T-cell (primary cell): ENCODE measurements at regions not wholly inside any gene's neighbourhood (a gene's known extent, or its start where the extent isn't known, plus 50 kb on each side); places are given as distances from the start of the nearest gene placed in this dataset.

Source experiments
- ATAC-seq, 4 experiments: fragments of 200-7000 bp in 3 of 4; fragments of 150-1000 bp in 1 of 4; cut with Tn5 transposase; replicated peaks in 1 of 4; 1 replicate in 3 of 4; 2 replicates in 1 of 4; pipeline ENCODE4 v1.10.0; 2021; ENCODE audit warnings: moderate library complexity in 3 of 4, mild to moderate bottlenecking in 2 of 4, moderate number of reproducible peaks in 1 of 4
- CTCF ChIA-PET, 2 donors: fragments of 300-600 bp; sonication (Branson Sonifier 250); formaldehyde crosslinking; loops; one replicate each; lab custom pipeline; 2022; ENCODE audit warnings: antibody characterized with exemption in 2 of 2; lab: Charles Lee
- POLR2A ChIA-PET, 2 donors: fragments of 300-600 bp; sonication (Branson Sonifier 250); formaldehyde crosslinking; loops; one replicate each; lab custom pipeline; 2022; ENCODE audit warnings: antibody characterized with exemption in 2 of 2; lab: Charles Lee
- DNase-seq, 35 experiments: peaks; one replicate each; pipeline versions ENCODE4 v3.0.0 to v3.0.0-alpha.2; 2013 to 2023
- H3K27ac ChIP-seq: one replicate; pipeline ENCODE4 v1.5.1; 2013; ENCODE audit warnings: low read length
- H3K27me3 ChIP-seq, 2 experiments: replicated peaks in 1 of 2; 1 replicate in 1 of 2; 2 replicates in 1 of 2; pipeline versions ENCODE4 v1.6.1 to v1.7.0; 2013; ENCODE audit warnings: low read length in 1 of 2, mixed read lengths in 1 of 2; ENCODE audit not compliant: control insufficient read depth in 2 of 2, insufficient read depth in 2 of 2; ENCODE audit errors: extremely low read depth in 1 of 2
- H3K36me3 ChIP-seq, 2 donors: 1 replicate in 1 of 2; 2 replicates in 1 of 2; pipeline versions ENCODE4 v1.6.1 to v1.7.0; 2013; ENCODE audit warnings: low read length in 1 of 2; ENCODE audit not compliant: control insufficient read depth in 2 of 2, insufficient read depth in 1 of 2; ENCODE audit errors: extremely low read depth in 1 of 2
- H3K4me1 ChIP-seq, 2 experiments: 1 replicate in 1 of 2; 2 replicates in 1 of 2; pipeline versions ENCODE4 v1.6.1 to v1.7.0; 2013; ENCODE audit warnings: low read length in 2 of 2, mixed read lengths in 1 of 2; ENCODE audit not compliant: insufficient read depth in 2 of 2, control insufficient read depth in 1 of 2; ENCODE audit errors: extremely low read depth in 1 of 2
- H3K4me3 ChIP-seq, 2 donors: 1 replicate in 1 of 2; 2 replicates in 1 of 2; pipeline versions ENCODE4 v1.5.1 to v1.7.0; 2013; ENCODE audit warnings: mild to moderate bottlenecking in 2 of 2, low read length in 1 of 2, moderate library complexity in 1 of 2; ENCODE audit not compliant: control insufficient read depth in 1 of 2; ENCODE audit errors: extremely low read depth in 1 of 2
- H3K9me3 ChIP-seq: 2 replicates; pipeline ENCODE4 v1.7.0; 2013
- H3K27ac Mint-ChIP-seq, 2 donors: one replicate each; pipeline ENCODE4 v1.8.0; 2020 to 2021; ENCODE audit warnings: mild to moderate bottlenecking in 2 of 2, mixed read lengths in 2 of 2
- H3K27me3 Mint-ChIP-seq, 2 donors: one replicate each; pipeline ENCODE4 v1.8.0; 2021 to 2022; ENCODE audit warnings: mixed read lengths in 2 of 2
- H3K36me3 Mint-ChIP-seq: one replicate; pipeline ENCODE4 v1.8.0; 2021; ENCODE audit warnings: mixed read lengths
- H3K4me1 Mint-ChIP-seq, 3 donors: one replicate each; pipeline ENCODE4 v1.8.0; 2020 to 2022; ENCODE audit warnings: mixed read lengths in 3 of 3, mild to moderate bottlenecking in 1 of 3
- H3K4me3 Mint-ChIP-seq, 3 donors: one replicate each; pipeline ENCODE4 v1.8.0; 2020 to 2022; ENCODE audit warnings: mild to moderate bottlenecking in 3 of 3, mixed read lengths in 3 of 3, moderate library complexity in 3 of 3
- H3K9me3 Mint-ChIP-seq, 3 donors: one replicate each; pipeline ENCODE4 v1.8.0; 2020 to 2022; ENCODE audit warnings: mixed read lengths in 3 of 3
- WGBS: methylation state at CpG from one replicate; pipeline ENCODE4 v1.1.5; 2013; ENCODE audit warnings: missing lambda C conversion rate; ENCODE audit not compliant: insufficient coverage; 5-methylcytosine and 5-hydroxymethylcytosine counted together

DNA sequence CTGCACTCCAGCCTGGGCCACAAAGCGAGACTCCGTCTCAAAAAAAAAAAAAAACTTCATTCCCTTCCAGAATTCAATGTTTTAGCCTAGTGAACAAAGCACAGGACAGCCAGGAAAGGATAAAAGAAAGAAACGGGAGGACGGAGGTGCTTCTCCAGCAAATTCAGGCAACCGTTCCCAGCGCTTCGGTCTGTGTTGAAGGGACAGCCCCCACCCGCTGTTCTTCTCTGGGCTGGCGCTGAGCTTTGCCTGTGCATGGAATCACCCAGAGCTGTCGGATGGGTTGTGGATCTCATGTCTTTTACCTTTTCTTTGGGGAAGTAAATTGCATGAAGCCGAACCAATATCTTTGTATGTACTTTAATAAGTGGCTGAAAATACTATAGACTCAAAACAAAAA, 248.4 kb upstream of the IRX2 start:
- WGBS, result 84% methylated on average over 7 of the region's 11 CpGs

DNA sequence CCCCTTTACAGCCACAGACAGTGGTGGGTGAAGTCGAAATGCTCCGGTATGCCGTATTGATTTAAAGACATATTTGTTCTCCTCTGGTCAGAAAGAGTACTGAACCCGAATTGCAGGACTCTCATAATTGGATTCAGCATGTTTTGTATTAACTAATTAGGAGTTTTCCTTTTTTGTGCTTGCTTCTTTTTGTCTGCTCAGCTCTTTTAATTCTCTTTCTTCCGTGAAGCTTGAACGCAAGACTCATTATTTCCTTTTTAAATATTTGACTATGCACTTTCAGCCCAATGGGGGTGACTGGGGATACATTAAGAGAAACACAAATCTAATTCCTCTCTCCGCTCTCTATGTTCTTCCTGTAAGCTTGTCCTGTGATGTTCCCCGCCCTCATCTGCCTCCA, 246.6 kb upstream of the IRX2 start:
- no peaks in the 10 kb centered on the region for H3K4me1 Mint-ChIP-seq
- no peaks in the 10 kb centered on the region for H3K27me3 Mint-ChIP-seq
- Histone ChIP-seq H3K36me3 (no peaks in the 10 kb centered on the region), H3K27ac (no peak overlapping the region), H3K27me3 (no peaks in the 10 kb centered on the region), H3K4me3 (no peak overlapping the region), H3K4me1 (no peaks in the 10 kb centered on the region), H3K9me3 (no peaks in the 10 kb centered on the region)
- H3K36me3 Mint-ChIP-seq, result no peaks in the 10 kb centered on the region
- CTCF ChIA-PET, result no interaction called here
- POLR2A ChIA-PET, result no interaction called here
- peaks cover 4 to 23% (median 15%) of the 10 kb centered on the region in 3 donors for H3K9me3 Mint-ChIP-seq
- ATAC-seq (no peak), DNase-seq (no peak)
- H3K27ac Mint-ChIP-seq, result no peak overlapping the region
- WGBS, result 91% methylated on average over 4 of the region's 8 CpGs
- no peak overlapping the region for H3K4me3 Mint-ChIP-seq

More for the DNA sequence above, 248.4 kb upstream of the IRX2 start:
- Mint-ChIP-seq H3K27me3 (no peaks in the 10 kb centered on the region), H3K9me3 (peaks cover 0 to 20% (median 11%) of the 10 kb centered on the region in 3 donors), H3K27ac (no peak overlapping the region), H3K4me3 (no peak overlapping the region), H3K36me3 (no peaks in the 10 kb centered on the region), H3K4me1 (no peaks in the 10 kb centered on the region)
- DNase-seq (no peak), ATAC-seq (no peak)
- CTCF ChIA-PET, result no interaction called here
- no peak overlapping the region for H3K27ac ChIP-seq
- no peaks in the 10 kb centered on the region for H3K36me3 ChIP-seq
- no peak overlapping the region for H3K4me3 ChIP-seq
- H3K4me1 ChIP-seq, result no peaks in the 10 kb centered on the region
- no peaks in the 10 kb centered on the region for H3K9me3 ChIP-seq
- POLR2A ChIA-PET, result no interaction called here
- no peaks in the 10 kb centered on the region for H3K27me3 ChIP-seq

DNA sequence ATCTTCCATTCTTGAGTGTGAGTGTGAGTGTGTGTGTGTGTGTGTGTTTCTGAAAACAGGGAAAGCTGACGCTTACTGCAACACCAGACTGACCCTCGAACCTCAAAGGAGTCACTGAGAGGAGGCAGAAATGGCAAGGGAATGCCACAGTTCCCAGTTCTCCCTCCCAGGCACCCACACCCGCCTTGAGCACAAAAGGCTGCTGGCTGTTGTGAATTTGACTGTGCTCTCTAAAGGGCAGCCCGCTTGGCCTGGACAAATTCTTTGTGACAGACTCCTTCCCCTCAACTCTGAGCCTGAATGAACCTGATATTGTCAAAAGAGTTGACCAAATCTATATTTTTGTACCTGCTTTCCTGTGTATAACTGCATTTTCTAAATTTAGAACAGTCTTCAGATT, 245.7 kb upstream of the IRX2 start:
- Mint-ChIP-seq H3K4me3 (no peak overlapping the region), H3K9me3 (peaks cover 4 to 21% (median 10%) of the 10 kb centered on the region in 3 donors), H3K36me3 (no peaks in the 10 kb centered on the region), H3K4me1 (no peaks in the 10 kb centered on the region), H3K27me3 (no peaks in the 10 kb centered on the region), H3K27ac (no peak overlapping the region)
- H3K9me3 ChIP-seq, result no peaks in the 10 kb centered on the region
- H3K36me3 ChIP-seq, result no peaks in the 10 kb centered on the region
- ATAC-seq, result no peak
- ChIA-PET POLR2A (no interaction called here), CTCF (no interaction called here)
- no peaks in the 10 kb centered on the region for H3K4me1 ChIP-seq
- H3K27me3 ChIP-seq, result no peaks in the 10 kb centered on the region
- H3K27ac ChIP-seq, result no peak overlapping the region
- DNase-seq, result no peak
- no peak overlapping the region for H3K4me3 ChIP-seq
- 83% methylated on average over 1 of the region's 4 CpGs for WGBS

DNA sequence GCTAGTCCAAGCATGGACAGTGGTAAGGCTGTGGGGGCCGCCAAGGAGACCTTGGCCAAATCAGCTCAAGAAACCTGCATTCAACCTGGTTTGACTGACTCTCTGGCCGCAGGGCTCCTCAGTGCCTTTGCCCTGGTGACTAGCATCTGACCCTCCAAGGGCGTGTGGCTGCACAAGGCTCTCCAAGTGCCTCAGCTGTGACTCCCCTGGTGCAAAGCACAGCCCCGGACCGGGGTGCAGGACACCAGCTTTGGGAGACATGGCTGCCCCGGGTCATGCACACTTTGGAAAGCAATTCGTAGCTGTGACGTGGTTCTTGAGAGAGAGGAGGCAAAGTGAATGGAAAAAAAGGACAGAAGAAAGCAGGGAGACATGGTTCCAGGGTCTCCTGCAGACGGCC, 245.2 kb upstream of the IRX2 start:
- WGBS, result 66% methylated on average over 8 of the region's 9 CpGs
- CTCF ChIA-PET, result no interaction called here

DNA sequence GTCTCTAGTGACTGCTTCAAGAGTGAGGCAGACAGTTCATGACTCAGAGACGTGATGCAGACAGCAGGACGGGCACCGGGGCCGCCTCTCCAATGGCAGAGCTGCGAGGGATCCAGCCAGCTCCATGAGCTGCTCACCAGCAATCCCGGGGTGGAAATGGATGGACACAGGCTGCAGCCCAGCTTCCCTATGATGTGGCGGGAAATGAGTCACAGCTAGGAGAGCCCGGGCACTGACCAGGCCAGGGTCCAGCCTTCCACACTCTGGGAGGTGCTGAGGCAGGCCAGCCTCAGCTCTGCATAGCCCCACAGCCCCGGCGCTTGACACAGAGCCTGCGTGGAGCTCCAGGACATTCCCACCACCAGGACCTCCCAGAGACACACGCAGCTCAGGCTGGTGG, 244.8 kb upstream of the IRX2 start:
- Histone ChIP-seq H3K9me3 (no peaks in the 10 kb centered on the region), H3K36me3 (no peaks in the 10 kb centered on the region), H3K27ac (no peak overlapping the region), H3K27me3 (no peaks in the 10 kb centered on the region), H3K4me1 (no peaks in the 10 kb centered on the region), H3K4me3 (no peak overlapping the region)
- ATAC-seq (no peak), DNase-seq (no peak)
- Mint-ChIP-seq H3K36me3 (no peaks in the 10 kb centered on the region), H3K4me1 (no peaks in the 10 kb centered on the region), H3K27me3 (no peaks in the 10 kb centered on the region), H3K4me3 (no peak overlapping the region), H3K27ac (no peak overlapping the region), H3K9me3 (peaks cover 4 to 15% (median 10%) of the 10 kb centered on the region in 3 donors)
- CTCF ChIA-PET, result no interaction called here
- POLR2A ChIA-PET, result no interaction called here
- 81% methylated on average over 12 of the region's 12 CpGs for WGBS

More for the DNA sequence above, 245.2 kb upstream of the IRX2 start:
- no peak overlapping the region for H3K4me3 ChIP-seq
- Mint-ChIP-seq H3K27me3 (no peaks in the 10 kb centered on the region), H3K4me3 (no peak overlapping the region), H3K36me3 (no peaks in the 10 kb centered on the region), H3K9me3 (peaks cover 4 to 16% (median 10%) of the 10 kb centered on the region in 3 donors), H3K4me1 (no peaks in the 10 kb centered on the region), H3K27ac (no peak overlapping the region)
- no peaks in the 10 kb centered on the region for H3K4me1 ChIP-seq
- no peak overlapping the region for H3K27ac ChIP-seq
- DNase-seq, result no peak
- H3K36me3 ChIP-seq, result no peaks in the 10 kb centered on the region
- H3K27me3 ChIP-seq, result no peaks in the 10 kb centered on the region
- no peaks in the 10 kb centered on the region for H3K9me3 ChIP-seq
- ATAC-seq, result no peak
- POLR2A ChIA-PET, result no interaction called here

DNA sequence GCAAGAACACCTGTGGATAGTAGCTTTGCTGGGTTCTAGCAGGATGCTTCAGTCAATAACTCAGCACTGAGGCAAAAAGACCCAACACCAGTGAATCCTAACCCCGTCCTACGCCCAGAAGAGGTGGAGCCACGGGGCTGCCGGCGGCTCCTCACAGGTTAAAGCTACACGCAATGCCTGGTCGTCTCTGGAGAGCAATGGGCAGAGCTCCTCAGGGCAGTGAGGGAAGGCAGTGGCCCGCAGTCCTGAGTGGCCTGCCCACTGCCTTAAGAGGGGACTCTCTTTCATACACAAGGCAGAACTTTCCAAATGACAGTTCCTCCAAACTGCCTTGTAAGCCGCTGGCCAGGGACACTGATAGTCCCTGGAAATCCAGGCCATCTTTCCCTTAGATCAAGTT, 244.2 kb upstream of the IRX2 start:
- Histone ChIP-seq H3K9me3 (no peaks in the 10 kb centered on the region), H3K27me3 (no peaks in the 10 kb centered on the region), H3K4me1 (no peaks in the 10 kb centered on the region), H3K27ac (no peak overlapping the region), H3K4me3 (no peak overlapping the region), H3K36me3 (no peaks in the 10 kb centered on the region)
- 82% methylated on average over 5 of the region's 9 CpGs for WGBS
- peaks cover 4 to 15% (median 10%) of the 10 kb centered on the region in 3 donors for H3K9me3 Mint-ChIP-seq
- H3K27ac Mint-ChIP-seq, result no peak overlapping the region
- DNase-seq (no peak), ATAC-seq (no peak)
- ChIA-PET CTCF (no interaction called here), POLR2A (no interaction called here)
- H3K36me3 Mint-ChIP-seq, result no peaks in the 10 kb centered on the region
- H3K4me3 Mint-ChIP-seq, result no peak overlapping the region
- no peaks in the 10 kb centered on the region for H3K27me3 Mint-ChIP-seq
- no peaks in the 10 kb centered on the region for H3K4me1 Mint-ChIP-seq

DNA sequence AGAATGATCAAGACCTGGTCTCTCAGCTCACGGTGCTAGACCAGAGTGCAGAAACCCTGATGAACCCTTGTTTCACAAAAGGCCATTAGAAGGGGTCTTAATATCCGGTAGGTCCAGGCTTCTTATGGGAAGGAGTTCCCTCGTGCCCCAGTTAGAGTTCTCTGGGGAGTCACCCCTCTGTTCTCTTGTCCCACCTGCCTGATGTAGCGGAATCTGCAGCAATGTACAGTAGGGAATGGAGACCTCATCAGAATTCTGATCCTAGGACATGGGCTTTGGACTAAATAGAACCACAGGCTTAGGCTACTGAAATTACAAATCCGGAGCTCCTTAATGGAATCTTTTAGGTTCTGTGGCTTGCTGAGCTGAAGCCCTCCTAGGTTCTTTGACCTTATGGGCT, 243.6 kb upstream of the IRX2 start:
- POLR2A ChIA-PET, result no interaction called here
- no peak overlapping the region for H3K27ac Mint-ChIP-seq
- WGBS, result 74% methylated on average over 4 of the region's 5 CpGs

More for the DNA sequence above, 243.6 kb upstream of the IRX2 start:
- H3K4me3 ChIP-seq, result no peak overlapping the region
- no peaks in the 10 kb centered on the region for H3K27me3 ChIP-seq
- no peaks in the 10 kb centered on the region for H3K36me3 ChIP-seq
- CTCF ChIA-PET, result no interaction called here
- ATAC-seq, result no peak
- no peaks in the 10 kb centered on the region for H3K4me1 Mint-ChIP-seq
- H3K4me3 Mint-ChIP-seq, result no peak overlapping the region
- no peaks in the 10 kb centered on the region for H3K4me1 ChIP-seq
- DNase-seq, result no peak
- H3K27ac ChIP-seq, result no peak overlapping the region
- H3K9me3 ChIP-seq, result no peaks in the 10 kb centered on the region
- H3K27me3 Mint-ChIP-seq, result no peaks in the 10 kb centered on the region
- H3K9me3 Mint-ChIP-seq, result peaks cover 4 to 18% (median 13%) of the 10 kb centered on the region in 3 donors
- no peaks in the 10 kb centered on the region for H3K36me3 Mint-ChIP-seq
